HepG2 (cell line): ENCODE measurements at regions not wholly inside any gene's neighbourhood (a gene's known extent, or its start where the extent isn't known, plus 50 kb on each side); places are given as distances from the start of the nearest gene placed in this dataset.

Experiments used
- ATAC-seq: fragments of 200-7000 bp; cut with Tn5 transposase; 3 replicates; pipeline ENCODE4 v1.9.1; 2020; ENCODE audit warnings: mild to moderate bottlenecking, moderate library complexity
- BruUV-seq: library from RNA; stranded (reverse); fragments of 400-500 nt; replicated peaks from 2 replicates; lab custom pipeline; 2021; lab: Mats Ljungman, UMichigan
- CTCF ChIA-PET: fragments of 300-600 bp; formaldehyde crosslinking; extraction: SDS; loops from one replicate; lab custom pipeline; 2021; ENCODE audit warnings: low total read pairs, inconsistent platforms, low intra/inter-chr PET ratio; lab: Yijun Ruan, JAX
- POLR2A ChIA-PET: fragments of 350-600 bp; sonication (Branson Sonifier 250); formaldehyde crosslinking; loops from one replicate; lab custom pipeline; 2020; ENCODE audit warnings: antibody characterized with exemption, inconsistent platforms; lab: Yijun Ruan, JAX
- DNase-seq: peaks from one replicate; pipeline ENCODE4 v3.0.0-alpha.2; 2015; ENCODE audit warnings: low spot score
- FAIRE-seq: peaks from 3 replicates; lab custom pipeline; 2011; peaks lifted over from hg19 to GRCh38; lab: Jason Lieb, UNC
- H2AFZ ChIP-seq: one replicate; pipeline ENCODE4 v1.6.1; 2011; ENCODE audit warnings: low read length, inconsistent platforms
- H3K27ac ChIP-seq: fragments of 300-600 bp; 3 replicates; pipeline ENCODE4 v1.8.0; 2011; ENCODE audit warnings: mixed run types, mild to moderate bottlenecking, mixed read lengths, low read length, inconsistent platforms; ENCODE audit not compliant: insufficient read depth; ENCODE audit errors: extremely low read length
- H3K27me3 ChIP-seq, 2 experiments: fragments of 200-600 bp in 1 of 2; 2 replicates in 1 of 2; 3 replicates in 1 of 2; pipeline versions ENCODE4 v1.6.0 to v1.8.0; 2011; ENCODE audit warnings: low read length in 2 of 2, mild to moderate bottlenecking in 2 of 2, moderate library complexity in 2 of 2, inconsistent platforms in 1 of 2; ENCODE audit not compliant: insufficient read depth in 2 of 2, control insufficient read depth in 1 of 2
- H3K36me3 ChIP-seq, 2 experiments: fragments of 200-600 bp in 1 of 2; replicated peaks in 1 of 2; 2 replicates in 1 of 2; 3 replicates in 1 of 2; pipeline versions ENCODE4 v1.5.1 to v1.8.0; 2011; ENCODE audit warnings: low read length in 2 of 2, inconsistent platforms in 1 of 2; ENCODE audit not compliant: insufficient read depth in 2 of 2, control insufficient read depth in 1 of 2
- H3K4me1 ChIP-seq: 2 replicates; pipeline ENCODE4 v1.5.1; 2012; ENCODE audit warnings: low read length, inconsistent platforms; ENCODE audit not compliant: insufficient read depth
- H3K4me2 ChIP-seq: 2 replicates; pipeline ENCODE4 v1.6.0; 2011; ENCODE audit warnings: low read depth, low read length, inconsistent platforms
- H3K4me3 ChIP-seq, 3 experiments: fragments of 200-600 bp in 1 of 3; sonication (generic), shearing (Covaris generic) in 1 of 3; replicated peaks in 1 of 3; 2 replicates each; pipeline ENCODE4 v1.5.1; 2011 to 2016; ENCODE audit warnings: low read length in 3 of 3, inconsistent platforms in 2 of 3, low read depth in 2 of 3, mild to moderate bottlenecking in 2 of 3, control low read depth in 1 of 3, mixed read lengths in 1 of 3; ENCODE audit not compliant: insufficient read depth in 1 of 3
- H3K79me2 ChIP-seq: one replicate; pipeline ENCODE4 v1.6.1; 2011; ENCODE audit warnings: low read length, inconsistent platforms; ENCODE audit not compliant: insufficient read depth
- H3K9ac ChIP-seq: 2 replicates; pipeline ENCODE4 v1.6.0; 2011; ENCODE audit warnings: mild to moderate bottlenecking, low read depth, low read length, inconsistent platforms; ENCODE audit not compliant: insufficient read depth
- H3K9me3 ChIP-seq: 2 replicates; pipeline ENCODE4 v1.5.1; 2012; ENCODE audit warnings: mild to moderate bottlenecking, low read length
- H4K20me1 ChIP-seq: 2 replicates; pipeline ENCODE4 v1.6.0; 2011; ENCODE audit warnings: inconsistent platforms, mild to moderate bottlenecking, low read length, moderate library complexity; ENCODE audit not compliant: insufficient read depth
- CREB1 ChIP-seq, 2 experiments: fragments of 450-650 bp in 1 of 2; IDR thresholded peaks; 2 replicates each; pipeline ENCODE4 v1.6.1; 2016 to 2017; ENCODE audit warnings: control low read depth in 1 of 2, mild to moderate bottlenecking in 1 of 2, missing compliant biosample characterization in 1 of 2, missing genetic modification characterization in 1 of 2
- HNF4A ChIP-seq: sonication (generic); formaldehyde crosslinking; IDR thresholded peaks from 2 replicates; pipeline ENCODE4 v1.4.0; 2020; ENCODE audit warnings: missing genetic modification reagents
- KLF12 ChIP-seq: sonication (generic); formaldehyde crosslinking; IDR thresholded peaks from 2 replicates; pipeline ENCODE4 v1.4.0; 2020; ENCODE audit warnings: missing genetic modification reagents, borderline replicate concordance
- MAZ ChIP-seq, 2 experiments: sonication (generic) in 1 of 2; formaldehyde crosslinking in 1 of 2; IDR thresholded peaks; 2 replicates each; pipeline versions ENCODE4 v1.5.0 to v1.6.1; 2012 to 2020; ENCODE audit warnings: low read depth in 2 of 2, mild to moderate bottlenecking in 2 of 2, borderline replicate concordance in 1 of 2, improper control_type of control experiment in 1 of 2, low read length in 1 of 2, missing genetic modification reagents in 1 of 2, moderate library complexity in 1 of 2
- PAF1 ChIP-seq: IDR thresholded peaks from 2 replicates; pipeline ENCODE4 v1.6.1; 2016; ENCODE audit warnings: missing genetic modification reagents, missing compliant biosample characterization
- RXRA ChIP-seq: sonication (generic); formaldehyde crosslinking; IDR thresholded peaks from 2 replicates; pipeline ENCODE4 v1.5.1; 2020; ENCODE audit warnings: missing genetic modification reagents
- SCMH1 ChIP-seq: sonication (generic); formaldehyde crosslinking; IDR thresholded peaks from 2 replicates; pipeline ENCODE4 v1.9.0; 2021; ENCODE audit warnings: missing genetic modification reagents, mild to moderate bottlenecking, borderline replicate concordance
- TBX2 ChIP-seq: sonication (generic); formaldehyde crosslinking; IDR thresholded peaks from 2 replicates; pipeline ENCODE4 v1.5.0; 2020; ENCODE audit warnings: missing genetic modification reagents, mild to moderate bottlenecking, borderline replicate concordance
- TRIM22 ChIP-seq: fragments of 450-650 bp; IDR thresholded peaks from 2 replicates; pipeline ENCODE4 v1.6.1; 2017
- XRCC5 ChIP-seq: fragments of 200-400 bp; formaldehyde crosslinking; optimal IDR thresholded peaks from 2 replicates; pipeline ENCODE3; 2017; ENCODE audit warnings: mild to moderate bottlenecking, low read length
- ZNF205 ChIP-seq: IDR thresholded peaks from 2 replicates; pipeline ENCODE4 v1.6.1; 2018; ENCODE audit warnings: missing biosample characterization, missing genetic modification reagents
- ZNF280B ChIP-seq: sonication (generic); formaldehyde crosslinking; IDR thresholded peaks from 2 replicates; pipeline ENCODE4 v1.5.0; 2020; ENCODE audit warnings: missing genetic modification reagents, mild to moderate bottlenecking, borderline replicate concordance
- ZNF329 ChIP-seq: sonication (generic); formaldehyde crosslinking; IDR thresholded peaks from 2 replicates; pipeline ENCODE4 v1.9.0; 2021; ENCODE audit warnings: low read depth, mild to moderate bottlenecking, missing genetic modification reagents
- ZNF484 ChIP-seq: sonication (generic); formaldehyde crosslinking; IDR thresholded peaks from 2 replicates; pipeline ENCODE4 v1.5.1; 2020; ENCODE audit warnings: mild to moderate bottlenecking, low read depth, missing genetic modification reagents, borderline replicate concordance
- ZNF646 ChIP-seq: sonication (generic); formaldehyde crosslinking; IDR thresholded peaks from 2 replicates; pipeline ENCODE4 v1.9.0; 2021; ENCODE audit warnings: mild to moderate bottlenecking, missing genetic modification reagents
- ZSCAN9 ChIP-seq: IDR thresholded peaks from 2 replicates; pipeline ENCODE4 v1.6.1; 2016; ENCODE audit warnings: borderline replicate concordance
- WGBS: methylation state at CpG from one replicate; pipeline ENCODE4 v1.1.6; 2017; ENCODE audit warnings: low lambda C conversion rate; 5-methylcytosine and 5-hydroxymethylcytosine counted together
- in situ Hi-C: cut with HindIII; loops from 2 replicates; pipeline ENCODE4 v1.10.0; 2017; ENCODE audit warnings: low pct_unique_long_range_greater_than_20kb; ENCODE audit not compliant: extremely low pct_ligation_motif_present
- intact Hi-C: fragments of 100-400 bp; cut with micrococcal nuclease; formaldehyde crosslinking; loops from one replicate; pipeline ENCODE4 v1.10.0; 2022; ENCODE audit not compliant: unreplicated experiment

GRCh38 chr1:213828867-213829266 lies 158.9 kb upstream of the PROX1 start:
- in situ Hi-C loops, result no loop called here

More at GRCh38 chr1:213828867-213829266, 158.9 kb upstream of the PROX1 start:
- Histone ChIP-seq H3K9me3 (peaks cover 5% of the 10 kb centered on the region; the same call in 1 of the 2 replicates), H2AFZ (no peak overlapping the region), H3K79me2 (no peaks in the 10 kb centered on the region), H3K4me2 (no peak overlapping the region), H3K36me3 (no peaks in the 10 kb centered on the region), H3K9ac (no peak overlapping the region), H3K27me3 (no peaks in the 10 kb centered on the region), H3K27ac (no peak overlapping the region), H3K4me1 (peaks cover 10% of the 10 kb centered on the region), H4K20me1 (no peaks in the 10 kb centered on the region), H3K4me3 (no peak overlapping the region)
- 75% methylated on average over 4 of the region's 4 CpGs for WGBS
- POLR2A ChIA-PET, result no interaction called here
- TF ChIP-seq KLF12 (CRISPR knock-in tag), result no peak
- TF ChIP-seq ZNF329 (CRISPR knock-in tag), result no peak
- TF ChIP-seq PAF1, result no peak
- no peak for TF ChIP-seq CREB1 (IDR thresholded peaks at IDR 0.05)
- TF ChIP-seq CREB1 (CRISPR knock-in tag; IDR thresholded peaks at IDR 0.05), result no peak
- TF ChIP-seq TBX2 (CRISPR knock-in tag), result no peak
- no peak for TF ChIP-seq XRCC5
- TF ChIP-seq ZSCAN9 (CRISPR knock-in tag), result no peak
- no peak for TF ChIP-seq ZNF280B (CRISPR knock-in tag)
- TF ChIP-seq ZNF646, result no peak
- TF ChIP-seq MAZ (IDR thresholded peaks at IDR 0.05; ENCODE audit: borderline replicate concordance, low read depth, low read length), result no peak
- TF ChIP-seq MAZ (CRISPR knock-in tag; IDR thresholded peaks at IDR 0.05; ENCODE audit: low read depth), result no peak
- TF ChIP-seq TRIM22, result no peak
- TF ChIP-seq ZNF484 (CRISPR knock-in tag), result no peak
- TF ChIP-seq RXRA (CRISPR knock-in tag), result no peak
- TF ChIP-seq SCMH1 (CRISPR knock-in tag), result no peak
- no peak for TF ChIP-seq HNF4A
- TF ChIP-seq ZNF205, result no peak
- CTCF ChIA-PET, result no interaction called here
- BruUV-seq, result no TSS peak
- FAIRE-seq (no peak), ATAC-seq (no peak), DNase-seq (no peak)
- intact Hi-C loops, result loop anchor here (10.0 kb wide), 1 partner anchor 454 kb away; no protein-coding TSS in a partner anchor
